GM12878 (cell line): ENCODE measurements at regions not wholly inside any gene's neighbourhood (a gene's known extent, or its start where the extent isn't known, plus 50 kb on each side); places are given as distances from the start of the nearest gene placed in this dataset.

Experiments
- ATAC-seq: fragments of 200-7000 bp; cut with Tn5 transposase; 3 replicates; pipeline ENCODE4 v1.9.1; 2020; ENCODE audit warnings: mild to moderate bottlenecking, moderate library complexity
- BruUV-seq: library from RNA; stranded (reverse); fragments of 400-500 nt; replicated peaks from 2 replicates; lab custom pipeline; 2021; lab: Mats Ljungman, UMichigan
- CTCF ChIA-PET: fragments of 300-600 bp; sonication (Branson Sonifier 250); formaldehyde crosslinking; extraction: SDS; loops from one replicate; lab custom pipeline; 2021; ENCODE audit warnings: inconsistent platforms; lab: Yijun Ruan, JAX
- POLR2A ChIA-PET: fragments of 350-600 bp; formaldehyde crosslinking; extraction: SDS; loops from one replicate; lab custom pipeline; 2021; ENCODE audit warnings: inconsistent platforms; lab: Charles Lee
- RAD21 ChIA-PET: fragments of 300-600 bp; sonication (Branson Sonifier 250); formaldehyde crosslinking; loops from one replicate; lab custom pipeline; 2023; ENCODE audit warnings: antibody characterized with exemption; ENCODE audit not compliant: unreplicated experiment; lab: Charles Lee
- SMC1A ChIA-PET: fragments of 300-600 bp; sonication (Branson Sonifier 250); formaldehyde crosslinking; loops from one replicate; lab custom pipeline; 2023; ENCODE audit not compliant: unreplicated experiment, uncharacterized antibody; lab: Charles Lee
- DNase-seq: peaks from one replicate; pipeline ENCODE4 v3.0.0-alpha.2; 2011; ENCODE audit warnings: low read depth, low spot score
- FAIRE-seq: peaks from 3 replicates; lab custom pipeline; 2011; peaks lifted over from hg19 to GRCh38; lab: Jason Lieb, UNC
- H2AFZ ChIP-seq: 2 replicates; pipeline ENCODE4 v1.6.0; 2011; ENCODE audit warnings: low read depth, low read length, control low read depth; ENCODE audit not compliant: control insufficient read depth
- H3K27ac ChIP-seq: 2 replicates; pipeline ENCODE4 v1.5.1; 2011; ENCODE audit warnings: control low read depth; ENCODE audit not compliant: control insufficient read depth, insufficient read depth
- H3K27me3 ChIP-seq, 2 experiments: replicated peaks in 1 of 2; 2 replicates each; pipeline versions ENCODE4 v1.6.0 to v1.6.1; 2011; ENCODE audit warnings: low read length in 1 of 2; ENCODE audit not compliant: control insufficient read depth in 2 of 2, insufficient read depth in 2 of 2
- H3K36me3 ChIP-seq, 2 experiments: 2 replicates each; pipeline ENCODE4 v1.5.1; 2011; ENCODE audit warnings: low read length in 1 of 2; ENCODE audit not compliant: control insufficient read depth in 2 of 2, insufficient read depth in 2 of 2
- H3K4me1 ChIP-seq: 2 replicates; pipeline ENCODE4 v1.6.1; 2011; ENCODE audit warnings: mild to moderate bottlenecking, low read length, moderate library complexity, mixed read lengths; ENCODE audit not compliant: control insufficient read depth, insufficient read depth
- H3K4me2 ChIP-seq: 2 replicates; pipeline ENCODE4 v1.6.0; 2011; ENCODE audit warnings: control low read depth; ENCODE audit not compliant: control insufficient read depth, insufficient read depth
- H3K4me3 ChIP-seq: fragments of 200-600 bp; sonication (generic); 2 replicates; pipeline ENCODE4 v1.5.1; 2016
- H3K79me2 ChIP-seq: 2 replicates; pipeline ENCODE4 v1.6.0; 2011; ENCODE audit warnings: low read length; ENCODE audit not compliant: control insufficient read depth, insufficient read depth
- H3K9ac ChIP-seq: 2 replicates; pipeline ENCODE4 v1.8.0; 2011; ENCODE audit warnings: low read length, control low read depth, mixed read lengths; ENCODE audit not compliant: control insufficient read depth, insufficient read depth
- H3K9me3 ChIP-seq: replicated peaks from 3 replicates; pipeline ENCODE4 v1.5.1; 2011; ENCODE audit warnings: mild to moderate bottlenecking, low read length; ENCODE audit not compliant: control insufficient read depth, insufficient read depth
- H4K20me1 ChIP-seq: 2 replicates; pipeline ENCODE4 v1.6.0; 2011; ENCODE audit not compliant: control insufficient read depth, insufficient read depth
- CBFB ChIP-seq: IDR thresholded peaks from 2 replicates; pipeline ENCODE4 v1.6.1; 2016; ENCODE audit warnings: antibody characterized with exemption, low read depth
- CBX5 ChIP-seq: sonication (generic); IDR thresholded peaks from 2 replicates; pipeline ENCODE4 v1.6.1; 2016; ENCODE audit warnings: low read depth, moderate library complexity, mild to moderate bottlenecking, inconsistent platforms
- CREB1 ChIP-seq: IDR thresholded peaks from 2 replicates; pipeline ENCODE4 v1.6.1; 2012; ENCODE audit warnings: low read depth, mild to moderate bottlenecking, inconsistent platforms
- EP300 ChIP-seq, 2 experiments: fragments of 150-350 bp in 1 of 2; IDR thresholded peaks; 2 replicates each; pipeline ENCODE4 v1.6.1; 2011 to 2012; ENCODE audit warnings: low read depth in 2 of 2, low read length in 2 of 2, borderline replicate concordance in 1 of 2, improper control_type of control experiment in 1 of 2, inconsistent platforms in 1 of 2; ENCODE audit not compliant: control insufficient read depth in 1 of 2
- ESRRA ChIP-seq: IDR thresholded peaks from 2 replicates; pipeline ENCODE4 v1.6.1; 2012; ENCODE audit warnings: mild to moderate bottlenecking, low read length, improper control_type of control experiment
- FOS ChIP-seq: IDR thresholded peaks from 3 replicates; pipeline ENCODE4 v1.6.1; 2011; ENCODE audit warnings: borderline replicate concordance; ENCODE audit not compliant: insufficient read length; ENCODE audit errors: extremely low read depth
- JUNB ChIP-seq: IDR thresholded peaks from 2 replicates; pipeline ENCODE4 v1.6.1; 2016; ENCODE audit warnings: antibody characterized with exemption, mild to moderate bottlenecking
- MEF2B ChIP-seq: fragments of 450-650 bp; IDR thresholded peaks from 2 replicates; pipeline ENCODE4 v1.6.1; 2018; ENCODE audit warnings: mild to moderate bottlenecking, moderate library complexity; ENCODE audit not compliant: partially characterized antibody, poor library complexity, severe bottlenecking
- NRF1 ChIP-seq: conservative IDR thresholded peaks from 2 replicates; pipeline ENCODE4 v1.6.1; 2011; ENCODE audit warnings: mild to moderate bottlenecking, low read depth, low read length, improper control_type of control experiment
- RBBP5 ChIP-seq: fragments of 200-600 bp; sonication (generic); conservative IDR thresholded peaks from 2 replicates; pipeline ENCODE4 v1.6.1; 2016
- REST ChIP-seq: IDR thresholded peaks from 2 replicates; pipeline ENCODE4 v1.6.1; 2012; ENCODE audit warnings: mild to moderate bottlenecking, low read depth, low read length
- SKIL ChIP-seq: fragments of 450-650 bp; IDR thresholded peaks from 2 replicates; pipeline ENCODE4 v1.6.1; 2017; ENCODE audit warnings: mild to moderate bottlenecking, low read depth, inconsistent platforms; ENCODE audit not compliant: poor library complexity, severe bottlenecking
- TCF3 ChIP-seq: IDR thresholded peaks from 2 replicates; pipeline ENCODE4 v1.6.1; 2012; ENCODE audit warnings: low read depth, mild to moderate bottlenecking, low read length, borderline replicate concordance; ENCODE audit not compliant: insufficient read depth
- WGBS: methylation state at CpG from one replicate; pipeline ENCODE4 v1.1.6; 2016; ENCODE audit warnings: low lambda C conversion rate; ENCODE audit not compliant: insufficient replicate concordance, insufficient coverage; ENCODE audit errors: missing lambda C conversion rate; 5-methylcytosine and 5-hydroxymethylcytosine counted together
- in situ Hi-C: fragments of 300-500 bp; cut with MboI; formaldehyde crosslinking; loops from 9 replicates; pipeline ENCODE4 v1.14.3; 2018; ENCODE audit warnings: mixed read lengths
- intact Hi-C: fragments of 100-400 bp; cut with micrococcal nuclease; formaldehyde crosslinking; loops from one replicate; pipeline ENCODE4 v1.14.2; 2022; ENCODE audit not compliant: unreplicated experiment

GRCh38 chr5:9924614-9925013, 294.5 kb upstream of the TAS2R1 start:
- Histone ChIP-seq H4K20me1 (no peaks in the 10 kb centered on the region), H3K9ac (no peak overlapping the region), H3K79me2 (no peaks in the 10 kb centered on the region), H3K4me2 (no peak overlapping the region), H3K4me1 (no peaks in the 10 kb centered on the region), H3K9me3 (no peaks in the 10 kb centered on the region), H2AFZ (no peak overlapping the region), H3K27me3 (no peaks in the 10 kb centered on the region), H3K27ac (no peak overlapping the region), H3K4me3 (no peak overlapping the region), H3K36me3 (no peaks in the 10 kb centered on the region)
- ChIA-PET POLR2A (no interaction called here), RAD21 (no interaction called here), CTCF (interaction anchor here (0.6 kb wide), 1 partner anchor 313 kb away, joined by 3 read pairs; no protein-coding TSS in a partner anchor), SMC1A (no interaction called here)
- WGBS, result 0% methylated on average over 2 of the region's 2 CpGs
- intact Hi-C loops (no loop called here), in situ Hi-C loops (no loop called here)
- ATAC-seq (peak; percentile 66), DNase-seq (peak; percentile 46), FAIRE-seq (peak; percentile 35)
- 0 out of 2 replicates have a peak, but pooled peaks have one; percentile 53 for TF ChIP-seq CREB1
- no peak for TF ChIP-seq SKIL
- no peak for TF ChIP-seq ESRRA
- no peak for TF ChIP-seq EP300 (IDR thresholded peaks at IDR 0.05; ENCODE audit: borderline replicate concordance in 1 of 2, control insufficient read depth in 1 of 2, low read depth in 2 of 2, low read length in 2 of 2)
- TF ChIP-seq JUNB, result peak; percentile 64
- no peak for TF ChIP-seq MEF2B
- no peak for TF ChIP-seq CBX5
- no peak for TF ChIP-seq REST
- no peak for TF ChIP-seq NRF1
- no peak for TF ChIP-seq FOS
- TF ChIP-seq CBFB, result no peak
- no peak for TF ChIP-seq RBBP5
- TF ChIP-seq TCF3, result no peak
- no TSS peak for BruUV-seq
